GM12878 (cell line): ENCODE measurements at regions not wholly inside any gene's neighbourhood (a gene's known extent, or its start where the extent isn't known, plus 50 kb on each side); places are given as distances from the start of the nearest gene placed in this dataset.

Experiments used
- ATAC-seq: fragments of 200-7000 bp; cut with Tn5 transposase; 3 replicates; pipeline ENCODE4 v1.9.1; 2020; ENCODE audit warnings: mild to moderate bottlenecking, moderate library complexity
- BruUV-seq: library from RNA; stranded (reverse); fragments of 400-500 nt; replicated peaks from 2 replicates; lab custom pipeline; 2021; lab: Mats Ljungman, UMichigan
- CTCF ChIA-PET: fragments of 300-600 bp; sonication (Branson Sonifier 250); formaldehyde crosslinking; extraction: SDS; loops from one replicate; lab custom pipeline; 2021; ENCODE audit warnings: inconsistent platforms; lab: Yijun Ruan, JAX
- POLR2A ChIA-PET: fragments of 350-600 bp; formaldehyde crosslinking; extraction: SDS; loops from one replicate; lab custom pipeline; 2021; ENCODE audit warnings: inconsistent platforms; lab: Charles Lee
- RAD21 ChIA-PET: fragments of 300-600 bp; sonication (Branson Sonifier 250); formaldehyde crosslinking; loops from one replicate; lab custom pipeline; 2023; ENCODE audit warnings: antibody characterized with exemption; ENCODE audit not compliant: unreplicated experiment; lab: Charles Lee
- SMC1A ChIA-PET: fragments of 300-600 bp; sonication (Branson Sonifier 250); formaldehyde crosslinking; loops from one replicate; lab custom pipeline; 2023; ENCODE audit not compliant: unreplicated experiment, uncharacterized antibody; lab: Charles Lee
- DNase-seq: peaks from one replicate; pipeline ENCODE4 v3.0.0-alpha.2; 2011; ENCODE audit warnings: low read depth, low spot score
- FAIRE-seq: peaks from 3 replicates; lab custom pipeline; 2011; peaks lifted over from hg19 to GRCh38; lab: Jason Lieb, UNC
- H2AFZ ChIP-seq: 2 replicates; pipeline ENCODE4 v1.6.0; 2011; ENCODE audit warnings: low read depth, low read length, control low read depth; ENCODE audit not compliant: control insufficient read depth
- H3K27ac ChIP-seq: 2 replicates; pipeline ENCODE4 v1.5.1; 2011; ENCODE audit warnings: control low read depth; ENCODE audit not compliant: control insufficient read depth, insufficient read depth
- H3K27me3 ChIP-seq, 2 experiments: replicated peaks in 1 of 2; 2 replicates each; pipeline versions ENCODE4 v1.6.0 to v1.6.1; 2011; ENCODE audit warnings: low read length in 1 of 2; ENCODE audit not compliant: control insufficient read depth in 2 of 2, insufficient read depth in 2 of 2
- H3K36me3 ChIP-seq, 2 experiments: 2 replicates each; pipeline ENCODE4 v1.5.1; 2011; ENCODE audit warnings: low read length in 1 of 2; ENCODE audit not compliant: control insufficient read depth in 2 of 2, insufficient read depth in 2 of 2
- H3K4me1 ChIP-seq: 2 replicates; pipeline ENCODE4 v1.6.1; 2011; ENCODE audit warnings: mild to moderate bottlenecking, low read length, moderate library complexity, mixed read lengths; ENCODE audit not compliant: control insufficient read depth, insufficient read depth
- H3K4me2 ChIP-seq: 2 replicates; pipeline ENCODE4 v1.6.0; 2011; ENCODE audit warnings: control low read depth; ENCODE audit not compliant: control insufficient read depth, insufficient read depth
- H3K4me3 ChIP-seq: fragments of 200-600 bp; sonication (generic); 2 replicates; pipeline ENCODE4 v1.5.1; 2016
- H3K79me2 ChIP-seq: 2 replicates; pipeline ENCODE4 v1.6.0; 2011; ENCODE audit warnings: low read length; ENCODE audit not compliant: control insufficient read depth, insufficient read depth
- H3K9ac ChIP-seq: 2 replicates; pipeline ENCODE4 v1.8.0; 2011; ENCODE audit warnings: low read length, control low read depth, mixed read lengths; ENCODE audit not compliant: control insufficient read depth, insufficient read depth
- H3K9me3 ChIP-seq: replicated peaks from 3 replicates; pipeline ENCODE4 v1.5.1; 2011; ENCODE audit warnings: mild to moderate bottlenecking, low read length; ENCODE audit not compliant: control insufficient read depth, insufficient read depth
- H4K20me1 ChIP-seq: 2 replicates; pipeline ENCODE4 v1.6.0; 2011; ENCODE audit not compliant: control insufficient read depth, insufficient read depth
- EED ChIP-seq: sonication (generic); IDR thresholded peaks from 2 replicates; pipeline ENCODE4 v1.6.1; 2016; ENCODE audit warnings: antibody characterized with exemption, low read depth
- EP300 ChIP-seq, 2 experiments: fragments of 150-350 bp in 1 of 2; IDR thresholded peaks; 2 replicates each; pipeline ENCODE4 v1.6.1; 2011 to 2012; ENCODE audit warnings: low read depth in 2 of 2, low read length in 2 of 2, borderline replicate concordance in 1 of 2, improper control_type of control experiment in 1 of 2, inconsistent platforms in 1 of 2; ENCODE audit not compliant: control insufficient read depth in 1 of 2
- IKZF1 ChIP-seq: fragments of 450-650 bp; conservative IDR thresholded peaks from 2 replicates; pipeline ENCODE4 v1.6.1; 2017; ENCODE audit warnings: antibody characterized with exemption, mild to moderate bottlenecking
- NR2C2 ChIP-seq: IDR thresholded peaks from 2 replicates; pipeline ENCODE4 v1.6.1; 2011; ENCODE audit warnings: borderline replicate concordance, low read depth; ENCODE audit not compliant: control insufficient read depth, insufficient read length
- SPI1 ChIP-seq: IDR thresholded peaks from 2 replicates; pipeline ENCODE4 v1.6.1; 2011; ENCODE audit warnings: low read depth, mild to moderate bottlenecking, low read length, moderate library complexity, borderline replicate concordance; ENCODE audit not compliant: insufficient read depth
- ZNF24 ChIP-seq: fragments of 450-650 bp; IDR thresholded peaks from 2 replicates; pipeline ENCODE4 v1.6.1; 2017; ENCODE audit warnings: antibody characterized with exemption, mild to moderate bottlenecking
- WGBS: methylation state at CpG from one replicate; pipeline ENCODE4 v1.1.6; 2016; ENCODE audit warnings: low lambda C conversion rate; ENCODE audit not compliant: insufficient replicate concordance, insufficient coverage; ENCODE audit errors: missing lambda C conversion rate; 5-methylcytosine and 5-hydroxymethylcytosine counted together
- in situ Hi-C: fragments of 300-500 bp; cut with MboI; formaldehyde crosslinking; loops from 9 replicates; pipeline ENCODE4 v1.14.3; 2018; ENCODE audit warnings: mixed read lengths
- intact Hi-C: fragments of 100-400 bp; cut with micrococcal nuclease; formaldehyde crosslinking; loops from one replicate; pipeline ENCODE4 v1.14.2; 2022; ENCODE audit not compliant: unreplicated experiment
- TF ChIP-seq, protein P1 (sequence below): IDR thresholded peaks from 2 replicates; pipeline ENCODE4 v1.6.1; 2012; ENCODE audit warnings: low read length, inconsistent platforms
- TF ChIP-seq, protein P2 (sequence below): fragments of 450-650 bp; formaldehyde crosslinking; IDR thresholded peaks from 2 replicates; pipeline ENCODE4 v1.5.0; 2022; ENCODE audit warnings: mild to moderate bottlenecking, missing genetic modification characterization

DNA sequence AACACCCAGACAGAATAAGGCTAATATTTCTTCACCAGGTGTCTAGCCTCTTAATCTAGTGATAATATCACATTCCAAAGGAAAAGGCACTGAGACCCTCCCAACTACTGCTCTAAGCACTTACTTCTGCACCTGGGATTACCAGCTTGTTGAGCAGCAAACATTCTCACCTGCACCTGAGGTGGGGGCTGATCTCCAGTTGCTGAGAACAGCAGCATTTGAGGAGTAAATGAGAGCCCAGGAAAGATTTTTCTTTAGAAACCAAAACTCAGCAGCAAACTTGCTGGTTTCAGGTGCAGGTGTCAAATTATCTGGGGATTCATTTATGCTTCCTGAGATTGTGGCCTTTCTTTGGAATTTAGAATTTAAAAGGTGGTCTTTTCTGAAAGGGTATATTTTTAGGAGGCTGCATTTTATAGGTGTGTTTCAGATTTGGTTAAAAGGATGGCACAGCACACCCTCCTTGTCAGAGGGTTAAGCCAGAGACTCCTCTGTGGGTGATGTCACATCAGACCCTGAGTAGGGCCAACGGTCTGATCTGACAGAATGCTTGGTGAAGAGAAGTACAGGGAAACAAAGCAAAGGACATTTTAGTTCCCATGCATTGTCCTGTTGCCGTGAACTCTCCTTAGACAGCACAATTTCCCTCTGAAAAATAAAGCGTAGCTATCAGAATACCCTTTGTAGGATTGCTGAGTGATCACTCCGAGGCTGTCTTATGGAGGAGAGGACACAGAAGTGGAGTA, 411.0 kb upstream of the ATP11B start:
- no TSS peak for BruUV-seq
- no peaks in the 10 kb centered on the region for H3K36me3 ChIP-seq
- RAD21 ChIA-PET: no interaction called here
- no peak for DNase-seq
- H4K20me1 ChIP-seq: no peaks in the 10 kb centered on the region
- H3K79me2 ChIP-seq: no peaks in the 10 kb centered on the region
- H2AFZ ChIP-seq: no peak overlapping the region
- WGBS: 32% methylated on average over 4 of the region's 4 CpGs
- H3K4me3 ChIP-seq: no peak overlapping the region
- H3K9ac ChIP-seq: no peak overlapping the region
- H3K9me3 ChIP-seq: no peaks in the 10 kb centered on the region
- no peak overlapping the region for H3K27ac ChIP-seq
- H3K4me2 ChIP-seq: no peak overlapping the region
- FAIRE-seq: no peak
- CTCF ChIA-PET: interaction anchor here (1.4 kb wide), 1 partner anchor 17 kb away, joined by 4 read pairs; no protein-coding TSS in a partner anchor
- in situ Hi-C loops: no loop called here
- no peaks in the 10 kb centered on the region for H3K4me1 ChIP-seq
- SMC1A ChIA-PET: interaction anchor here (1.6 kb wide), 1 partner anchor 12 kb away, joined by 5 read pairs; no protein-coding TSS in a partner anchor
- intact Hi-C loops: no loop called here
- POLR2A ChIA-PET: no interaction called here
- ATAC-seq: no peak
- no peaks in the 10 kb centered on the region for H3K27me3 ChIP-seq
- no peak for TF ChIP-seq NR2C2
- TF ChIP-seq, protein P1, sequence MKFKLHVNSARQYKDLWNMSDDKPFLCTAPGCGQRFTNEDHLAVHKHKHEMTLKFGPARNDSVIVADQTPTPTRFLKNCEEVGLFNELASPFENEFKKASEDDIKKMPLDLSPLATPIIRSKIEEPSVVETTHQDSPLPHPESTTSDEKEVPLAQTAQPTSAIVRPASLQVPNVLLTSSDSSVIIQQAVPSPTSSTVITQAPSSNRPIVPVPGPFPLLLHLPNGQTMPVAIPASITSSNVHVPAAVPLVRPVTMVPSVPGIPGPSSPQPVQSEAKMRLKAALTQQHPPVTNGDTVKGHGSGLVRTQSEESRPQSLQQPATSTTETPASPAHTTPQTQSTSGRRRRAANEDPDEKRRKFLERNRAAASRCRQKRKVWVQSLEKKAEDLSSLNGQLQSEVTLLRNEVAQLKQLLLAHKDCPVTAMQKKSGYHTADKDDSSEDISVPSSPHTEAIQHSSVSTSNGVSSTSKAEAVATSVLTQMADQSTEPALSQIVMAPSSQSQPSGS: no peak
- TF ChIP-seq EED: no peak
- no peak for TF ChIP-seq EP300 (IDR thresholded peaks at IDR 0.05; ENCODE audit: borderline replicate concordance in 1 of 2, control insufficient read depth in 1 of 2, low read depth in 2 of 2, low read length in 2 of 2)
- TF ChIP-seq, protein P2, sequence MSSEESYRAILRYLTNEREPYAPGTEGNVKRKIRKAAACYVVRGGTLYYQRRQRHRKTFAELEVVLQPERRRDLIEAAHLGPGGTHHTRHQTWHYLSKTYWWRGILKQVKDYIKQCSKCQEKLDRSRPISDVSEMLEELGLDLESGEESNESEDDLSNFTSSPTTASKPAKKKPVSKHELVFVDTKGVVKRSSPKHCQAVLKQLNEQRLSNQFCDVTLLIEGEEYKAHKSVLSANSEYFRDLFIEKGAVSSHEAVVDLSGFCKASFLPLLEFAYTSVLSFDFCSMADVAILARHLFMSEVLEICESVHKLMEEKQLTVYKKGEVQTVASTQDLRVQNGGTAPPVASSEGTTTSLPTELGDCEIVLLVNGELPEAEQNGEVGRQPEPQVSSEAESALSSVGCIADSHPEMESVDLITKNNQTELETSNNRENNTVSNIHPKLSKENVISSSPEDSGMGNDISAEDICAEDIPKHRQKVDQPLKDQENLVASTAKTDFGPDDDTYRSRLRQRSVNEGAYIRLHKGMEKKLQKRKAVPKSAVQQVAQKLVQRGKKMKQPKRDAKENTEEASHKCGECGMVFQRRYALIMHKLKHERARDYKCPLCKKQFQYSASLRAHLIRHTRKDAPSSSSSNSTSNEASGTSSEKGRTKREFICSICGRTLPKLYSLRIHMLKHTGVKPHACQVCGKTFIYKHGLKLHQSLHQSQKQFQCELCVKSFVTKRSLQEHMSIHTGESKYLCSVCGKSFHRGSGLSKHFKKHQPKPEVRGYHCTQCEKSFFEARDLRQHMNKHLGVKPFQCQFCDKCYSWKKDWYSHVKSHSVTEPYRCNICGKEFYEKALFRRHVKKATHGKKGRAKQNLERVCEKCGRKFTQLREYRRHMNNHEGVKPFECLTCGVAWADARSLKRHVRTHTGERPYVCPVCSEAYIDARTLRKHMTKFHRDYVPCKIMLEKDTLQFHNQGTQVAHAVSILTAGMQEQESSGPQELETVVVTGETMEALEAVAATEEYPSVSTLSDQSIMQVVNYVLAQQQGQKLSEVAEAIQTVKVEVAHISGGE (CRISPR knock-in tag): no peak
- no peak for TF ChIP-seq IKZF1
- TF ChIP-seq SPI1: no peak
- no peak for TF ChIP-seq ZNF24
